ENCODE measurements at regions not wholly inside any gene's neighbourhood (a gene's known extent, or its start where the extent isn't known, plus 50 kb on each side); places are given as distances from the start of the nearest gene placed in this dataset.

GRCh38 chr21:16968436-16968835, 544.4 kb upstream of the CXADR start:
- no peak overlapping the region for H3K4me3 ChIP-seq (ENCODE audit: low read depth, low read length)
- intact Hi-C loops (cut with micrococcal nuclease; ENCODE audit: unreplicated experiment): no loop called here

GRCh38 chr21:16969636-16970035, 543.2 kb upstream of the CXADR start:
- no peaks in the 10 kb centered on the region for H3K4me1 Mint-ChIP-seq (ENCODE audit: low read depth, unreplicated experiment)
- no peaks in the 10 kb centered on the region for H3K4me1 ChIP-seq
- POLR2A ChIA-PET: no interaction called here
- no peaks in the 10 kb centered on the region for H3K27me3 Mint-ChIP-seq (ENCODE audit: insufficient read depth, unreplicated experiment)
- H3K36me3 ChIP-seq (ENCODE audit: control insufficient read depth, insufficient read depth, low read length): no peaks in the 10 kb centered on the region
- H3K9me3 ChIP-seq: no peaks in the 10 kb centered on the region
- intact Hi-C loops (cut with micrococcal nuclease; ENCODE audit: unreplicated experiment): no loop called here
- H3K27me3 ChIP-seq (replicated peaks; ENCODE audit: control insufficient read depth, insufficient read depth, low read length): no peaks in the 10 kb centered on the region
- BruUV-seq (replicated peaks): no TSS peak
- no peaks in the 10 kb centered on the region for H3K9me3 Mint-ChIP-seq (ENCODE audit: unreplicated experiment)
- no peak for DNase-seq
- H3K36me3 Mint-ChIP-seq (ENCODE audit: insufficient read depth, unreplicated experiment): no peaks in the 10 kb centered on the region
- no peak overlapping the region for H3K4me3 Mint-ChIP-seq (ENCODE audit: unreplicated experiment)
- no peak overlapping the region for H3K27ac Mint-ChIP-seq (ENCODE audit: unreplicated experiment)
- CTCF ChIA-PET: no interaction called here
- no peak overlapping the region for H3K4me3 ChIP-seq (ENCODE audit: low read depth, low read length)
- no peak for TF ChIP-seq CTCF (IDR thresholded peaks at IDR 0.05; ENCODE audit: insufficient read depth in 1 of 2, low read depth in 1 of 2, low read length in 1 of 2, severe bottlenecking in 1 of 2, unreplicated experiment in 1 of 2)

More at GRCh38 chr21:16968436-16968835, 544.4 kb upstream of the CXADR start:
- H3K27me3 Mint-ChIP-seq (ENCODE audit: insufficient read depth, unreplicated experiment): no peaks in the 10 kb centered on the region
- no peaks in the 10 kb centered on the region for H3K36me3 ChIP-seq (ENCODE audit: control insufficient read depth, insufficient read depth, low read length)
- H3K27ac Mint-ChIP-seq (ENCODE audit: unreplicated experiment): no peak overlapping the region
- no peaks in the 10 kb centered on the region for H3K9me3 Mint-ChIP-seq (ENCODE audit: unreplicated experiment)
- H3K9me3 ChIP-seq: no peaks in the 10 kb centered on the region
- no peak overlapping the region for H3K4me3 Mint-ChIP-seq (ENCODE audit: unreplicated experiment)
- ChIA-PET POLR2A (no interaction called here), CTCF (no interaction called here)
- no TSS peak for BruUV-seq (replicated peaks)
- H3K4me1 Mint-ChIP-seq (ENCODE audit: low read depth, unreplicated experiment): no peaks in the 10 kb centered on the region
- H3K27me3 ChIP-seq (replicated peaks; ENCODE audit: control insufficient read depth, insufficient read depth, low read length): no peaks in the 10 kb centered on the region
- no peaks in the 10 kb centered on the region for H3K36me3 Mint-ChIP-seq (ENCODE audit: insufficient read depth, unreplicated experiment)
- no peak for TF ChIP-seq CTCF (IDR thresholded peaks at IDR 0.05; ENCODE audit: insufficient read depth in 1 of 2, low read depth in 1 of 2, low read length in 1 of 2, severe bottlenecking in 1 of 2, unreplicated experiment in 1 of 2)
- DNase-seq: no peak
- H3K4me1 ChIP-seq: no peaks in the 10 kb centered on the region

- H3K9me3 Mint-ChIP-seq (ENCODE audit: unreplicated experiment): no peaks in the 10 kb centered on the region
- ChIA-PET CTCF (no interaction called here), POLR2A (no interaction called here)
- H3K27ac Mint-ChIP-seq (ENCODE audit: unreplicated experiment): no peak overlapping the region
- no peak overlapping the region for H3K4me3 Mint-ChIP-seq (ENCODE audit: unreplicated experiment)
- no TSS peak for BruUV-seq (replicated peaks)
- no peaks in the 10 kb centered on the region for H3K36me3 Mint-ChIP-seq (ENCODE audit: insufficient read depth, unreplicated experiment)
- Histone ChIP-seq H3K36me3 (ENCODE audit: control insufficient read depth, insufficient read depth, low read length) (no peaks in the 10 kb centered on the region), H3K27me3 (replicated peaks; ENCODE audit: control insufficient read depth, insufficient read depth, low read length) (no peaks in the 10 kb centered on the region), H3K9me3 (no peaks in the 10 kb centered on the region), H3K4me1 (no peaks in the 10 kb centered on the region), H3K4me3 (ENCODE audit: low read depth, low read length) (no peak overlapping the region)
- no peaks in the 10 kb centered on the region for H3K27me3 Mint-ChIP-seq (ENCODE audit: insufficient read depth, unreplicated experiment)
- intact Hi-C loops (cut with micrococcal nuclease; ENCODE audit: unreplicated experiment): no loop called here
- TF ChIP-seq CTCF (IDR thresholded peaks at IDR 0.05; ENCODE audit: insufficient read depth in 1 of 2, low read depth in 1 of 2, low read length in 1 of 2, severe bottlenecking in 1 of 2, unreplicated experiment in 1 of 2): no peak
- no peaks in the 10 kb centered on the region for H3K4me1 Mint-ChIP-seq (ENCODE audit: low read depth, unreplicated experiment)
- no peak for DNase-seq
Observed at GRCh38 chr21:16974060-16974459, 538.8 kb upstream of the CXADR start.
